Prostate gland (tissue), 2 donors: ENCODE measurements at regions not wholly inside any gene's neighbourhood (a gene's known extent, or its start where the extent isn't known, plus 50 kb on each side); places are given as distances from the start of the nearest gene placed in this dataset.

Experiments used
- DNase-seq: peaks from one replicate; pipeline ENCODE4 v3.0.0-alpha.2; 2019; ENCODE audit warnings: low spot score
- H3K27ac ChIP-seq, 2 donors: fragments of 200-600 bp; sonication (generic); 2 replicates each; pipeline ENCODE4 v1.5.1; 2017 to 2019
- H3K27me3 ChIP-seq: fragments of 200-600 bp; sonication (generic); replicated peaks from 2 replicates; pipeline ENCODE4 v1.5.1; 2019; ENCODE audit not compliant: insufficient read depth
- H3K36me3 ChIP-seq, 2 donors: fragments of 200-600 bp; sonication (generic); 1 replicate in 1 of 2; 2 replicates in 1 of 2; pipeline versions ENCODE4 v1.5.1 to v1.8.1; 2017 to 2019
- H3K4me1 ChIP-seq: fragments of 200-600 bp; sonication (generic); replicated peaks from 2 replicates; pipeline ENCODE4 v1.5.1; 2019
- H3K4me3 ChIP-seq, 2 donors: fragments of 200-600 bp; sonication (generic); 2 replicates each; pipeline ENCODE4 v1.5.1; 2017 to 2019
- H3K9me3 ChIP-seq: fragments of 200-600 bp; sonication (generic); 2 replicates; pipeline ENCODE4 v1.5.1; 2017
- POLR2A ChIP-seq: fragments of 450-650 bp; IDR thresholded peaks from one replicate; pipeline ENCODE4 v1.6.1; 2016; ENCODE audit warnings: antibody characterized with exemption, mild to moderate bottlenecking
- POLR2AphosphoS5 ChIP-seq: sonication (generic); formaldehyde crosslinking; IDR thresholded peaks from one replicate; pipeline ENCODE4 v1.6.1; 2017; ENCODE audit warnings: antibody characterized with exemption
- WGBS: methylation state at CpG from one replicate; pipeline ENCODE4 v1.1.5; 2018; 5-methylcytosine and 5-hydroxymethylcytosine counted together
- intact Hi-C: fragments of 100-400 bp; cut with DNase I; formaldehyde crosslinking; loops from one replicate; pipeline ENCODE4 v1.14.2; 2022
- TF ChIP-seq, protein P1 (sequence below), 4 experiments: fragments of 200-600 bp in 2 of 4; fragments of 450-650 bp in 2 of 4; sonication (generic) in 2 of 4; IDR thresholded peaks; 1 replicate in 3 of 4; 2 replicates in 1 of 4; pipeline ENCODE4 v1.5.1; 2016 to 2019; ENCODE audit warnings: antibody characterized with exemption in 4 of 4, mild to moderate bottlenecking in 2 of 4, moderate library complexity in 2 of 4

DNA sequence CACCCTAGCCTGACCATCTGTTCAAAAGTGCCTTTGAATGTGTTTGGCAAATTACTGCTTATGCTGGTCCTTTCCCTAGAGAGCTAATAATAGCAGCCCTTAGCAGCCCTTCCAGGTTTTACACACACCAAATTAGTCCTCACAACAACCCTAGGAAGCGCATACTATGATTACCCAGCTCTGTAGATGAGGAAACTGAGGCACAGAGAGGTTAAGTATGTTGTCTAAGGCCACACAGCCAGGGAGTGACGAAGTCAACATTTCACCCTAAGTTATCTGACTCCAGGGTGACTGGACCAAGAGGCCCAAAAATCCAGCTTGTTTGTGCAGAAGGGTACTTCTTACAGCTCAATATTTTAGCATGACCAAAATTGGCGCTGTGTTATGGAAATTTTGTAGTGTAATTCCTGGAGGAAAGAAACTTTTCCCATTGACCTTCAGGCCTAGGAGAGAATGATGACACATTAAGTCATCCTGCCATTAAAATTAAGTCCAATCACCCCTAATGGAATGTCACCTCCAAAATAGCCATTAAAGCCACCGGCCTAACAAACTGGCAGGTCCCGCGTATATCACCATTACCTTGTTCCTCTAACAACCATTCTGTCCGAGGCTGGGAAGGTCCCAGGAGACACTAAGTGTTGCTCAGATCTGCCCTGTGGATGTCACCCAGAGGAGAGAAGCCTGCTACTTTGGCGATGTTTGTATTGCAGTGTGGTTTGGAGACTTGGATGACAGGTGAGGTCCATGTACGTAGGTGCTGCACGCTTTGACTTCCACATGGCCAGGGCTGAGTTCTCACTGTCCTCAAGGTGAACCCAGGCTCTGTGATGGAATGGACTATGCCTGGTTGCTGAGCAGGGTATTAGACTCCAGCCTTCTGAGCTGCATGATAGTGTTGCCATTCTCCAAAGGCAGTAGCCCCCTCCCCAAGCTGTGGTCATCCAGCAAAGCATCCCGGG lies 258.3 kb downstream of the TOMM20 start:
- Histone ChIP-seq H3K36me3 (no peaks in the 10 kb centered on the region), H3K27ac (no peak overlapping the region), H3K4me1 (no peaks in the 10 kb centered on the region), H3K27me3 (no peaks in the 10 kb centered on the region), H3K4me3 (no peak overlapping the region), H3K9me3 (no peaks in the 10 kb centered on the region)
- intact Hi-C loops = no loop called here
- no peak for DNase-seq
- TF ChIP-seq POLR2AphosphoS5 = no peak
- 93% methylated on average over 11 of the region's 11 CpGs for WGBS

DNA sequence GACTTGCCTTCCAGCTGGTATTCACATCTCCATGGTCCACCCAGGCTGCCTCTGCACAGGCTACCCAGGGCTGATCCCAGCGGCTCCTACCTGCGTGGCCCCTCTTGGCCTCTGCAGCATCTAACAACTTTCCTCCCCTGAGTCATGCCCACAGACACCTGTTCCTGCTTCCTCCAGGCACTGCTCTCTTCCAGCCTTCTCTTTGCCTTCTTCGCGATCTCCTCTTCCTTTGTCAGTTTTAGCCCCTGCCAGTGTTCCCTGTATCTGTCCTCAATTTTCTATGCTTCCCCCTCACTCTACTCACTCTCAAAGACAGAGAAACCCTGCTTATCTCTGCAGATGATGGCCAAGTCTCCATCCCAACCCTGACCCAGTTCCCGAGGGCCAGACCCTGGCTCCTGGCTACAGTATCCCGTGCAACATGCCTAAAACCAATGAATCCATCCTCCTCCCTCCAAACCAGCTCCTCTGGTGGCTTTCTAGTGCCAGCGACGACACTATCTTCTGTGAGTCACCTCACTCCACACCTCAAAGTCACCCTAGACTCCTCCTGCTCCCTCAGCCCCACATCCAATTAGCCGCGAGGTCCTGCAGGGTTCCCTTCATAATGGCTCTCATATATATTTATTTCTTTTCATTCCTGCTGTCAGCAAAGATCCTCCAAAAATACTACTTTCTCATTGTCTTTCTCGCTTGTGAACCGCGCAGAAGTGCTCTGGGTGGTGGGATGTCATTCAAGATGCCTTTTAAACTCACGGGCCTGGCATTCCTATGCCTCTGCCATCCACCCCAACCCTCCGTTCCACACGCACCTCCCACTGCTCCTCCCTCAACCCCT lies 259.2 kb downstream of the TOMM20 start:
- H3K4me1 ChIP-seq = no peaks in the 10 kb centered on the region
- H3K27me3 ChIP-seq = no peaks in the 10 kb centered on the region
- intact Hi-C loops = loop anchor here (5.0 kb wide), 1 partner anchor 147 kb away; no protein-coding TSS in a partner anchor
- DNase-seq = no peak
- no peaks in the 10 kb centered on the region for H3K9me3 ChIP-seq
- H3K27ac ChIP-seq = no peak overlapping the region
- H3K36me3 ChIP-seq = no peaks in the 10 kb centered on the region
- WGBS = 79% methylated on average over 16 of the region's 16 CpGs
- H3K4me3 ChIP-seq = no peak overlapping the region
- TF ChIP-seq POLR2AphosphoS5 (no peak), POLR2A (no peak)
- TF ChIP-seq, protein P1, sequence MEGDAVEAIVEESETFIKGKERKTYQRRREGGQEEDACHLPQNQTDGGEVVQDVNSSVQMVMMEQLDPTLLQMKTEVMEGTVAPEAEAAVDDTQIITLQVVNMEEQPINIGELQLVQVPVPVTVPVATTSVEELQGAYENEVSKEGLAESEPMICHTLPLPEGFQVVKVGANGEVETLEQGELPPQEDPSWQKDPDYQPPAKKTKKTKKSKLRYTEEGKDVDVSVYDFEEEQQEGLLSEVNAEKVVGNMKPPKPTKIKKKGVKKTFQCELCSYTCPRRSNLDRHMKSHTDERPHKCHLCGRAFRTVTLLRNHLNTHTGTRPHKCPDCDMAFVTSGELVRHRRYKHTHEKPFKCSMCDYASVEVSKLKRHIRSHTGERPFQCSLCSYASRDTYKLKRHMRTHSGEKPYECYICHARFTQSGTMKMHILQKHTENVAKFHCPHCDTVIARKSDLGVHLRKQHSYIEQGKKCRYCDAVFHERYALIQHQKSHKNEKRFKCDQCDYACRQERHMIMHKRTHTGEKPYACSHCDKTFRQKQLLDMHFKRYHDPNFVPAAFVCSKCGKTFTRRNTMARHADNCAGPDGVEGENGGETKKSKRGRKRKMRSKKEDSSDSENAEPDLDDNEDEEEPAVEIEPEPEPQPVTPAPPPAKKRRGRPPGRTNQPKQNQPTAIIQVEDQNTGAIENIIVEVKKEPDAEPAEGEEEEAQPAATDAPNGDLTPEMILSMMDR (IDR thresholded peaks at IDR 0.05) = no peak

DNA sequence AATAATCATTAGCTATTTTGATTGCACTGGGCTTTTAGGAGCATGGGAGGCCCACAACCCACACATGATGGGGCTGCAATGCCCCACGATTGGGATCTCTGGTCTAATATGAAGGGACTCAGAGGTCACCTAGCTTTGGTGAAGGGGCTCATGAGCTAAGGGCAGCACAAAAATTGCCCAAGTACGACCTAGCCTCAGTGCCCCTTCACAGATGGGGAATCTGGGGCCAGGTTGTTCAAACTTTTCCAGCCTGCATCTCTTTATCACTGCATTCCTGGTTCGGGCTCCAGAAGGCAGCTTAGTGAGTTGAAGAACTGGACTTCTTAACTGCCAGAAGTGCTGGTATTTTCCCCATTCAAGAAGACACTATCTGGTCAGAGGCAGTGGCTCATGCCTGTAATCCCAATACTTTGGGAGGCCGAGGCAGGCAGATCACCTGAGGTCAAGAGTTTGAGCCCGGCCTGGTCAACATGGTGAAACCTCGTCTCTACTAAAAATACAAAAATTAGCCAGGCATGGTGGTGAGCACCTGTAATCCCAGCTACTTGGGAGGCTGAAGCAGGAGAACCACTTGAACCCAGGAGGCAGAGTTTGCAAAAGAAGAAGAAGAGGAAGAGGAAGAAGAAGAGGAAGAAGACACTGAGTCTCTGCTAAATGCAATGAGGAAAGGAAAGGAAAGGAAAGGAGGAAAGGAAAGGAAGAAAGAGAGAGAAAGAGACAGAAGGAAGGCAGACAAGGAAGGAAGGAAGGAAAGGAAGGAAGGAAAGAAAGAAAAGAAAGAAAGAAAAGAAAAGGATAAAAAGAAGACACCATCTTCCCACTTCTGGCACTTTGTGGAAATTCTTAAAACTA lies 258.5 kb upstream of the IRF2BP2 start:
- H3K4me3 ChIP-seq = no peak overlapping the region
- TF ChIP-seq POLR2A (no peak), POLR2AphosphoS5 (no peak)
- TF ChIP-seq, protein P1 (IDR thresholded peaks at IDR 0.05) = no peak
- H3K27me3 ChIP-seq = no peaks in the 10 kb centered on the region
- H3K36me3 ChIP-seq = no peaks in the 10 kb centered on the region
- intact Hi-C loops = loop anchor here (5.0 kb wide), 1 partner anchor 146 kb away; no protein-coding TSS in a partner anchor
- 96% methylated on average over 6 of the region's 6 CpGs for WGBS
- no peaks in the 10 kb centered on the region for H3K9me3 ChIP-seq
- no peak overlapping the region for H3K27ac ChIP-seq
- no peak for DNase-seq
- H3K4me1 ChIP-seq = no peaks in the 10 kb centered on the region

DNA sequence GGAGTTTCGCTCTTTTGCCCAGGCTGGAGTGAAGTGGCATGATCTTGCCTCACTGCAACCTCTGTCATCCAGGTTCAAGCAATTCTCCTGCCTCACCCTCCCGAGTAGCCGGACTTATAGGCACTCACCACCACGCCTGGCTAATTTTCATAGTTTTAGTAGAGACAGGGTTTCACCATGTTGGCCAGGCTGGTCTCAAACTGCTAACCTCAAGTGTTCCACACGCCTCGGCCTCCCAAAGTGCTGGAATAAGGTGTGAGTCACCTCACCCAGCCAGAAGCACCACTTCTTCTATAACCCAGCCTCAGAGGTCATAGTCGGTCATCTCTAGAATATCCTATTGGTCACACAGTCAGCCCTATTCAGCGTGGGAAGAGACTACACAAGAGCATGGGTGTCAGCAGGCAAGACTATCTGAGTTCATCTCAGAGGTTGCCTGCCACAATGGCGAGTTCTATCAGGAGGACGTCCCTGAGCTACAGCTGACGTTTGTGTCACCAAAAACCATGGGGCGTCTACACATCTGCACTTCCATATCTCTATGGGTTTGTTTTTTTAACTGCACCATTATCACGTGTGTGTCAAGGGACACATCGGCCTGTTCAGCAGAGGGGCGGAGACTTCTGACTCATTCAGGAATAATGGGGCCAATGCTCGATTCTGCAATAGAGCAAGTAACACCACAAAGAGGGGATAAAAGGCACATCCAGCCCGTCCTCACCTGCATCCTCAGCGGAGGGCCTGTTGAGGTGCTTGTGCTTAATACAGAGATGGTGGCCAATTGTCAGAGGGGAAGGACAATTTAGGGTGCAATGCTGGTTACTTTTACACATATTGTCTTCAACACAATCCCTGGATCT lies 256.3 kb upstream of the IRF2BP2 start:
- peak overlapping the region in 1 of 2 donors; percentile 7 for H3K27ac ChIP-seq
- peaks cover 9% of the 10 kb centered on the region for H3K4me1 ChIP-seq
- no peak for DNase-seq
- WGBS = 78% methylated on average over 18 of the region's 18 CpGs
- TF ChIP-seq, protein P1 (IDR thresholded peaks at IDR 0.05) = no peak
- TF ChIP-seq POLR2AphosphoS5 (no peak), POLR2A (no peak)
- no peaks in the 10 kb centered on the region for H3K27me3 ChIP-seq
- intact Hi-C loops = loop anchor here (5.0 kb wide), 1 partner anchor 144 kb away; no protein-coding TSS in a partner anchor
- H3K36me3 ChIP-seq = no peaks in the 10 kb centered on the region
- H3K4me3 ChIP-seq = no peak overlapping the region
- H3K9me3 ChIP-seq = no peaks in the 10 kb centered on the region
